KMS-11 (cell line): ENCODE measurements at regions not wholly inside any gene's neighbourhood (a gene's known extent, or its start where the extent isn't known, plus 50 kb on each side); places are given as distances from the start of the nearest gene placed in this dataset.

ENCODE experiments used
- H2AFZ ChIP-seq: fragments of 200-600 bp; sonication (generic); 2 replicates; pipeline ENCODE4 v1.6.1; 2016; ENCODE audit warnings: antibody characterized with exemption, mixed run types, low read depth
- H3K27ac ChIP-seq: fragments of 200-600 bp; sonication (generic); 2 replicates; pipeline ENCODE4 v1.6.1; 2016; ENCODE audit warnings: mild to moderate bottlenecking, mixed run types
- H3K27me3 ChIP-seq: fragments of 200-600 bp; sonication (generic); 2 replicates; pipeline ENCODE4 v1.6.1; 2017; ENCODE audit warnings: mild to moderate bottlenecking, low read depth, mixed run types, moderate library complexity; ENCODE audit not compliant: insufficient read depth
- H3K36me3 ChIP-seq: fragments of 200-600 bp; sonication (generic); 2 replicates; pipeline ENCODE4 v1.6.1; 2017; ENCODE audit warnings: mild to moderate bottlenecking, mixed run types; ENCODE audit not compliant: insufficient read depth
- H3K4me1 ChIP-seq: fragments of 200-600 bp; sonication (generic); 2 replicates; pipeline ENCODE4 v1.6.1; 2016; ENCODE audit warnings: mild to moderate bottlenecking, low read depth, mixed run types; ENCODE audit not compliant: poor library complexity, severe bottlenecking
- H3K4me2 ChIP-seq: fragments of 200-600 bp; sonication (generic); 2 replicates; pipeline ENCODE4 v1.7.0; 2016; ENCODE audit warnings: mild to moderate bottlenecking, mixed run types
- H3K4me3 ChIP-seq: fragments of 200-600 bp; sonication (generic); IDR thresholded peaks from 2 replicates; pipeline ENCODE4 v1.6.1; 2017; ENCODE audit warnings: low read depth, low read length, mixed read lengths; ENCODE audit not compliant: insufficient read depth
- H3K79me2 ChIP-seq: fragments of 200-600 bp; sonication (generic); 2 replicates; pipeline ENCODE4 v1.6.1; 2016; ENCODE audit warnings: low read depth, mixed run types; ENCODE audit not compliant: insufficient read depth
- H3K9ac ChIP-seq: fragments of 200-600 bp; sonication (generic); 2 replicates; pipeline ENCODE4 v1.6.1; 2016; ENCODE audit warnings: mild to moderate bottlenecking, mixed run types
- H4K20me1 ChIP-seq: fragments of 200-600 bp; sonication (generic); 2 replicates; pipeline ENCODE4 v1.6.1; 2016; ENCODE audit warnings: mild to moderate bottlenecking, mixed run types; ENCODE audit not compliant: insufficient read depth
- TF ChIP-seq, protein P1 (sequence below): fragments of 200-600 bp; sonication (generic); conservative IDR thresholded peaks from 2 replicates; pipeline ENCODE4 v1.6.1; 2017; ENCODE audit warnings: low read depth, mild to moderate bottlenecking, antibody characterized with exemption, low read length, moderate library complexity, mixed read lengths

DNA sequence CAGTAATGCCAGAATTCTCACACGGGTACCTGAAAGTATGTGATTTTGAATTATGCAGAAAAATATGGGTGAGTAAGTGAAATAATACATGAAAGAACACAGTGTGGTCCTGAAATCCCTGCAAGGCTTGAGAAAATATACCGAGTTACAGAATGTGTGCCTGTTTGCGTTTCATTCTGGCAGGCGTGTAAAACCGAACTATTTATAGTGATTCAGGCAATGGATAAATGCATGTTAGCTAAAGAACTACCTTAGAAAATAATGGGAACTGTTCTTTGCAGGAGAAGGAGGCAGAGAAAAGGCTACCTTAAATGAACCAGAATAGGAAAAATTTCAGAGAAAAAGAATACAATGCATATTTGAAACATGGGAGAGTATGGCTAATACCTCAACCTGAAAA is 145.8 kb upstream of the KCNQ5 start:
- no peak overlapping the region for H3K4me2 ChIP-seq
- H4K20me1 ChIP-seq = no peaks in the 10 kb centered on the region
- no peaks in the 10 kb centered on the region for H3K79me2 ChIP-seq
- TF ChIP-seq, protein P1, sequence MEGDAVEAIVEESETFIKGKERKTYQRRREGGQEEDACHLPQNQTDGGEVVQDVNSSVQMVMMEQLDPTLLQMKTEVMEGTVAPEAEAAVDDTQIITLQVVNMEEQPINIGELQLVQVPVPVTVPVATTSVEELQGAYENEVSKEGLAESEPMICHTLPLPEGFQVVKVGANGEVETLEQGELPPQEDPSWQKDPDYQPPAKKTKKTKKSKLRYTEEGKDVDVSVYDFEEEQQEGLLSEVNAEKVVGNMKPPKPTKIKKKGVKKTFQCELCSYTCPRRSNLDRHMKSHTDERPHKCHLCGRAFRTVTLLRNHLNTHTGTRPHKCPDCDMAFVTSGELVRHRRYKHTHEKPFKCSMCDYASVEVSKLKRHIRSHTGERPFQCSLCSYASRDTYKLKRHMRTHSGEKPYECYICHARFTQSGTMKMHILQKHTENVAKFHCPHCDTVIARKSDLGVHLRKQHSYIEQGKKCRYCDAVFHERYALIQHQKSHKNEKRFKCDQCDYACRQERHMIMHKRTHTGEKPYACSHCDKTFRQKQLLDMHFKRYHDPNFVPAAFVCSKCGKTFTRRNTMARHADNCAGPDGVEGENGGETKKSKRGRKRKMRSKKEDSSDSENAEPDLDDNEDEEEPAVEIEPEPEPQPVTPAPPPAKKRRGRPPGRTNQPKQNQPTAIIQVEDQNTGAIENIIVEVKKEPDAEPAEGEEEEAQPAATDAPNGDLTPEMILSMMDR = no peak
- H3K27me3 ChIP-seq = no peaks in the 10 kb centered on the region
- H3K27ac ChIP-seq = no peak overlapping the region
- no peak overlapping the region for H2AFZ ChIP-seq
- no peaks in the 10 kb centered on the region for H3K4me1 ChIP-seq
- H3K9ac ChIP-seq = no peak overlapping the region
- H3K36me3 ChIP-seq = no peaks in the 10 kb centered on the region
- no peak overlapping the region for H3K4me3 ChIP-seq

DNA sequence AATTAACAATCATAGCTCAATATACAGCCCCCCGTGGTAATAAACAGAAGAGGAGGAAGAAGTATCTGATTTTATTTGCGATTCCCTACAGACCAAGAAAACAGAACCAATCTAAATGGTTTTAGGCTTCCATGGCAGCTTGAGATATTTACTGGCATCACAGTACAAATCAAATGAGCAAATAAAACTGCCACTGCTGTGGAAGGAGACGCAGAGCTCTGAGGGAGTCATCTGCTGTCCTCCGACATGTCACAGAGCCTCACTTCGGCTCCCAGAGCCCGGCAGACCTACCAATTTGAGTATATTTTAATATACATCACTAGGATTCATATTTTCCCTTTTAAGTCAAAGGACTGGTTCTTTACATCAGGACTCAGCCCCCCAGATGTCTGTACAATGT is 145.2 kb upstream of the KCNQ5 start:
- Histone ChIP-seq H3K4me2 (no peak overlapping the region), H3K79me2 (no peaks in the 10 kb centered on the region), H2AFZ (no peak overlapping the region), H3K36me3 (no peaks in the 10 kb centered on the region), H3K4me3 (no peak overlapping the region), H3K4me1 (no peaks in the 10 kb centered on the region), H3K27me3 (no peaks in the 10 kb centered on the region), H4K20me1 (no peaks in the 10 kb centered on the region), H3K9ac (no peak overlapping the region), H3K27ac (no peak overlapping the region)
- TF ChIP-seq, protein P1 = no peak

GRCh38 chr6:72495441-72495840 is 126.4 kb upstream of the KCNQ5 start:
- H3K4me2 ChIP-seq = no peak overlapping the region
- no peaks in the 10 kb centered on the region for H3K27me3 ChIP-seq
- no peak overlapping the region for H3K27ac ChIP-seq
- H3K4me3 ChIP-seq = no peak overlapping the region
- no peaks in the 10 kb centered on the region for H3K36me3 ChIP-seq
- no peak overlapping the region for H2AFZ ChIP-seq
- no peak overlapping the region for H3K9ac ChIP-seq
- TF ChIP-seq, protein P1 = no peak
- no peaks in the 10 kb centered on the region for H3K79me2 ChIP-seq
- H3K4me1 ChIP-seq = no peaks in the 10 kb centered on the region
- H4K20me1 ChIP-seq = no peaks in the 10 kb centered on the region

DNA sequence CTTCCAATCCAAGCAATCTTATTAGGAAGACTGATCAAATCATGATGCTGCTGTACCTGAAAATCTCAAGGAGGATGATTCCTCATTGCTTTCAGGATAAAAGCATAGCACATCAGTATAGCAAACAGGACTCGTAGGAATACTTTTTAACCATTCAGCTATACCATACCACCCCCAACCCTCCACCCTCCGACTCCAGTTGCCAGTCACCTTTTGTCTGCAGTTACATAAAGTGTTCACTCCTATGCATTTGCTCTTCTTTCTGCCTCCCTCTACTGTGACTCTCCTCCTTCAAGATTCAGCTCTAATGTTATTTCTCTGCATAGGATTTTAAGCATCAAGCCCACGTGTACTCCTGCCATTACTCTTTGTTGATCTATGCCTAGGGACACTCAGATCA is 124.7 kb upstream of the KCNQ5 start:
- Histone ChIP-seq H3K4me3 (no peak overlapping the region), H3K36me3 (no peaks in the 10 kb centered on the region), H2AFZ (no peak overlapping the region), H3K79me2 (no peaks in the 10 kb centered on the region), H3K9ac (no peak overlapping the region), H3K4me1 (no peaks in the 10 kb centered on the region), H3K4me2 (no peak overlapping the region), H3K27ac (no peak overlapping the region), H3K27me3 (no peaks in the 10 kb centered on the region), H4K20me1 (no peaks in the 10 kb centered on the region)
- TF ChIP-seq, protein P1 = no peak

DNA sequence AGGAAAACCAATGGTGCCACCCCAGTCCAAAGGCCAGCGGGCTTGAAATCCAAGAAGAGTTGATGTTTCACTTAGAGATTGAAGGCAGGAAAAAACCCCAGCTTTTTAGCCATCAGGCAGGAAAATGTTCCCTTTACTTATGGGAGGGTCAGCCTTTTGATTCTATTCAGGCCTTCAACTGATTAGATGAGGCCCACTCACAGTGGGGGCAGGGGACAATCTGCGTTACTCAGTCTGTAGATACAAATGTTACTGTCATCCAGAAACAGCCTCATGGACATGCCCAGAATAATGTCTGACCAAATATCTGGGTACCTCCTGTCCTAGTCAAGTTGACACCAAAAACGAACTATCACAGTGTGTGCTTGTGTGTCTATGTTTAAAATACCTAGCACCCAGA is 121.2 kb upstream of the KCNQ5 start:
- Histone ChIP-seq H3K4me3 (no peak overlapping the region), H4K20me1 (no peaks in the 10 kb centered on the region), H3K9ac (no peak overlapping the region), H3K36me3 (no peaks in the 10 kb centered on the region), H3K79me2 (no peaks in the 10 kb centered on the region), H3K4me1 (no peaks in the 10 kb centered on the region), H3K27me3 (no peaks in the 10 kb centered on the region), H3K4me2 (no peak overlapping the region), H3K27ac (no peak overlapping the region), H2AFZ (no peak overlapping the region)
- TF ChIP-seq, protein P1 = no peak
